Mesendoderm (in vitro differentiated cells): ENCODE measurements at regions not wholly inside any gene's neighbourhood (a gene's known extent, or its start where the extent isn't known, plus 50 kb on each side); places are given as distances from the start of the nearest gene placed in this dataset.

Experiments
- DNase-seq: peaks from one replicate; pipeline ENCODE4 v3.0.0; 2013
- H2AK5ac ChIP-seq: 2 replicates; pipeline ENCODE4 v1.6.1; 2013; ENCODE audit warnings: low read length, inconsistent platforms
- H2BK120ac ChIP-seq: 2 replicates; pipeline ENCODE4 v1.6.1; 2013; ENCODE audit warnings: low read depth, mild to moderate bottlenecking, low read length, moderate library complexity, mixed read lengths
- H2BK15ac ChIP-seq: replicated peaks from 2 replicates; pipeline ENCODE4 v1.6.1; 2013; ENCODE audit warnings: low read depth, mild to moderate bottlenecking, moderate library complexity
- H2BK5ac ChIP-seq: 2 replicates; pipeline ENCODE4 v1.6.1; 2013; ENCODE audit warnings: low read length, inconsistent platforms
- H3K18ac ChIP-seq: 2 replicates; pipeline ENCODE4 v1.6.1; 2013; ENCODE audit warnings: mild to moderate bottlenecking, low read length, mixed read lengths
- H3K23ac ChIP-seq: one replicate; pipeline ENCODE4 v1.6.1; 2013; ENCODE audit warnings: low read length
- H3K27ac ChIP-seq: 2 replicates; pipeline ENCODE4 v1.5.1; 2013; ENCODE audit warnings: low read depth, mild to moderate bottlenecking, inconsistent platforms, low read length, moderate library complexity
- H3K27me3 ChIP-seq: 2 replicates; pipeline ENCODE4 v1.6.1; 2013; ENCODE audit warnings: low read length, control low read depth, mild to moderate bottlenecking, inconsistent platforms; ENCODE audit not compliant: insufficient read depth, poor library complexity
- H3K36me3 ChIP-seq: 2 replicates; pipeline ENCODE4 v1.6.1; 2013; ENCODE audit warnings: low read length, inconsistent platforms; ENCODE audit not compliant: control insufficient read depth, insufficient read depth
- H3K4ac ChIP-seq: one replicate; pipeline ENCODE4 v1.6.1; 2013; ENCODE audit warnings: low read depth, mild to moderate bottlenecking, low read length, moderate library complexity
- H3K4me1 ChIP-seq: 2 replicates; pipeline ENCODE4 v1.6.1; 2013; ENCODE audit warnings: low read depth, low read length, inconsistent platforms; ENCODE audit not compliant: control insufficient read depth
- H3K4me2 ChIP-seq: 2 replicates; pipeline ENCODE4 v1.6.1; 2013; ENCODE audit warnings: low read length
- H3K4me3 ChIP-seq: 2 replicates; pipeline ENCODE4 v1.5.1; 2013; ENCODE audit warnings: mild to moderate bottlenecking, low read length
- H3K56ac ChIP-seq: one replicate; pipeline ENCODE4 v1.6.1; 2013; ENCODE audit warnings: low read length
- H3K79me1 ChIP-seq: 2 replicates; pipeline ENCODE4 v1.6.1; 2013; ENCODE audit warnings: low read length, inconsistent platforms
- H3K79me2 ChIP-seq: 2 replicates; pipeline ENCODE4 v1.6.1; 2013; ENCODE audit warnings: mild to moderate bottlenecking, low read length; ENCODE audit not compliant: control insufficient read depth, insufficient read depth
- H3K9ac ChIP-seq: 2 replicates; pipeline ENCODE4 v1.6.1; 2013; ENCODE audit warnings: low read length, inconsistent platforms
- H4K5ac ChIP-seq: one replicate; pipeline ENCODE4 v1.6.1; 2013; ENCODE audit warnings: low read length
- H4K8ac ChIP-seq: one replicate; pipeline ENCODE4 v1.6.1; 2013; ENCODE audit warnings: low read depth, mild to moderate bottlenecking, control low read depth, low read length, moderate library complexity
- WGBS: extraction: QIAGEN DNeasy Blood & Tissue Kit; methylation state at CpG from one replicate; pipeline ENCODE4 v1.1.7; 2013; ENCODE audit warnings: low lambda C conversion rate, missing lambda C conversion rate; ENCODE audit not compliant: insufficient coverage; ENCODE audit errors: extremely low coverage; 5-methylcytosine and 5-hydroxymethylcytosine counted together

GRCh38 chr14:97415907-97416306, 618.7 kb downstream of the VRK1 start:
- H3K4me2 ChIP-seq, result no peak overlapping the region
- H3K4me1 ChIP-seq, result peaks cover 4% of the 10 kb centered on the region
- H3K18ac ChIP-seq, result no peak overlapping the region
- H2AK5ac ChIP-seq, result no peak overlapping the region
- H3K4ac ChIP-seq, result no peak overlapping the region
- DNase-seq, result no peak
- no peak overlapping the region for H2BK120ac ChIP-seq
- H2BK5ac ChIP-seq, result no peak overlapping the region
- no peak overlapping the region for H2BK15ac ChIP-seq
- no peak overlapping the region for H3K23ac ChIP-seq
- WGBS, result no CpG with 5 or more reads among the region's 7 CpGs
- no peak overlapping the region for H3K4me3 ChIP-seq
- no peak overlapping the region for H3K27ac ChIP-seq
- H3K79me1 ChIP-seq, result no peaks in the 10 kb centered on the region
- H4K5ac ChIP-seq, result no peak overlapping the region
- H3K27me3 ChIP-seq, result peaks cover 3% of the 10 kb centered on the region
- H3K9ac ChIP-seq, result no peak overlapping the region
- no peak overlapping the region for H3K56ac ChIP-seq
- no peaks in the 10 kb centered on the region for H3K36me3 ChIP-seq
- no peak overlapping the region for H4K8ac ChIP-seq
- no peaks in the 10 kb centered on the region for H3K79me2 ChIP-seq

GRCh38 chr14:97416550-97416949, 619.4 kb downstream of the VRK1 start:
- Histone ChIP-seq H2AK5ac (no peak overlapping the region), H2BK120ac (no peak overlapping the region), H2BK15ac (no peak overlapping the region), H3K79me2 (no peaks in the 10 kb centered on the region), H2BK5ac (no peak overlapping the region), H3K27ac (no peak overlapping the region), H3K9ac (no peak overlapping the region), H3K23ac (no peak overlapping the region), H3K36me3 (no peaks in the 10 kb centered on the region), H3K4me1 (peaks cover 4% of the 10 kb centered on the region), H3K27me3 (peaks cover 3% of the 10 kb centered on the region), H4K8ac (no peak overlapping the region), H3K4me2 (no peak overlapping the region), H4K5ac (no peak overlapping the region), H3K4me3 (no peak overlapping the region), H3K79me1 (no peaks in the 10 kb centered on the region), H3K56ac (no peak overlapping the region), H3K18ac (no peak overlapping the region), H3K4ac (no peak overlapping the region)
- no CpG with 5 or more reads among the region's 5 CpGs for WGBS
- DNase-seq, result no peak

- Histone ChIP-seq H3K18ac (no peak overlapping the region), H4K8ac (no peak overlapping the region), H2AK5ac (no peak overlapping the region), H2BK5ac (no peak overlapping the region), H2BK120ac (no peak overlapping the region), H3K4me1 (peaks cover 2% of the 10 kb centered on the region), H3K79me2 (no peaks in the 10 kb centered on the region), H3K27me3 (no peaks in the 10 kb centered on the region), H3K4me2 (no peak overlapping the region), H3K9ac (no peak overlapping the region), H2BK15ac (no peak overlapping the region), H4K5ac (no peak overlapping the region), H3K4me3 (no peak overlapping the region), H3K79me1 (no peaks in the 10 kb centered on the region), H3K4ac (no peak overlapping the region), H3K23ac (no peak overlapping the region), H3K27ac (no peak overlapping the region), H3K56ac (no peak overlapping the region), H3K36me3 (no peaks in the 10 kb centered on the region)
- DNase-seq, result no peak
- no CpG with 5 or more reads among the region's 3 CpGs for WGBS
Measured at GRCh38 chr14:97417331-97417730, 620.1 kb downstream of the VRK1 start.

GRCh38 chr14:97420211-97420610, 623.0 kb downstream of the VRK1 start:
- H3K4me2 ChIP-seq, result no peak overlapping the region
- DNase-seq, result no peak
- H3K4me1 ChIP-seq, result no peaks in the 10 kb centered on the region
- no peak overlapping the region for H3K18ac ChIP-seq
- H3K56ac ChIP-seq, result no peak overlapping the region
- no peak overlapping the region for H2BK120ac ChIP-seq
- no peaks in the 10 kb centered on the region for H3K79me1 ChIP-seq
- no peak overlapping the region for H4K5ac ChIP-seq
- no peak overlapping the region for H3K27ac ChIP-seq
- H2BK5ac ChIP-seq, result no peak overlapping the region
- no peak overlapping the region for H3K23ac ChIP-seq
- H3K27me3 ChIP-seq, result no peaks in the 10 kb centered on the region
- WGBS, result no CpG with 5 or more reads among the region's 6 CpGs
- no peak overlapping the region for H2BK15ac ChIP-seq
- no peak overlapping the region for H3K9ac ChIP-seq
- no peak overlapping the region for H2AK5ac ChIP-seq
- no peaks in the 10 kb centered on the region for H3K36me3 ChIP-seq
- H3K4me3 ChIP-seq, result no peak overlapping the region
- no peaks in the 10 kb centered on the region for H3K79me2 ChIP-seq
- no peak overlapping the region for H3K4ac ChIP-seq
- H4K8ac ChIP-seq, result no peak overlapping the region

- H3K27ac ChIP-seq, result no peak overlapping the region
- H4K5ac ChIP-seq, result no peak overlapping the region
- H3K4me1 ChIP-seq, result no peaks in the 10 kb centered on the region
- no peaks in the 10 kb centered on the region for H3K79me1 ChIP-seq
- H3K9ac ChIP-seq, result no peak overlapping the region
- H3K27me3 ChIP-seq, result no peaks in the 10 kb centered on the region
- no peak for DNase-seq
- H2BK5ac ChIP-seq, result no peak overlapping the region
- no peak overlapping the region for H3K4ac ChIP-seq
- H2AK5ac ChIP-seq, result no peak overlapping the region
- H3K18ac ChIP-seq, result no peak overlapping the region
- H3K23ac ChIP-seq, result no peak overlapping the region
- no peaks in the 10 kb centered on the region for H3K79me2 ChIP-seq
- no CpG with 5 or more reads among the region's 6 CpGs for WGBS
- H2BK120ac ChIP-seq, result no peak overlapping the region
- no peak overlapping the region for H3K4me2 ChIP-seq
- no peaks in the 10 kb centered on the region for H3K36me3 ChIP-seq
- H2BK15ac ChIP-seq, result no peak overlapping the region
- H3K56ac ChIP-seq, result no peak overlapping the region
- no peak overlapping the region for H3K4me3 ChIP-seq
- no peak overlapping the region for H4K8ac ChIP-seq
Measured at GRCh38 chr14:97426776-97427175, 629.6 kb downstream of the VRK1 start.

GRCh38 chr14:97428808-97429440, 631.7 kb downstream of the VRK1 start:
- no peak for DNase-seq
- Histone ChIP-seq H3K4me1 (no peaks in the 10 kb centered on the region), H4K8ac (no peak overlapping the region), H3K79me1 (no peaks in the 10 kb centered on the region), H3K36me3 (no peaks in the 10 kb centered on the region), H3K79me2 (no peaks in the 10 kb centered on the region), H3K27ac (no peak overlapping the region), H3K23ac (no peak overlapping the region), H4K5ac (no peak overlapping the region), H3K4me3 (no peak overlapping the region), H3K56ac (no peak overlapping the region), H3K9ac (no peak overlapping the region), H3K4ac (no peak overlapping the region), H2BK15ac (no peak overlapping the region), H2AK5ac (no peak overlapping the region), H3K27me3 (no peaks in the 10 kb centered on the region), H3K4me2 (no peak overlapping the region), H3K18ac (no peak overlapping the region), H2BK5ac (no peak overlapping the region), H2BK120ac (no peak overlapping the region)
- WGBS, result no CpG with 5 or more reads among the region's 2 CpGs
